ENCODE measurements at regions not wholly inside any gene's neighbourhood (a gene's known extent, or its start where the extent isn't known, plus 50 kb on each side); places are given as distances from the start of the nearest gene placed in this dataset.

GRCh38 chr13:30559274-30559673, 58.4 kb upstream of the USPL1 start:
- TF ChIP-seq CTCF (conservative IDR thresholded peaks at IDR 0.05): no peak
- DNase-seq: no peak
- WGBS (ENCODE audit: extremely low coverage, insufficient read length, low lambda C conversion rate): no CpG with 5 or more reads among the region's 4 CpGs
- Histone ChIP-seq H3K27me3 (ENCODE audit: insufficient read depth, low read length) (no peaks in the 10 kb centered on the region), H2BK12ac (ENCODE audit: insufficient read length, low read depth, low read length) (no peak overlapping the region), H4K5ac (ENCODE audit: insufficient read length, low read depth, low read length) (no peak overlapping the region), H4K91ac (ENCODE audit: insufficient read length, low read depth, low read length) (no peak overlapping the region), H3K18ac (ENCODE audit: insufficient read length, low read depth, low read length) (no peak overlapping the region), H4K20me1 (ENCODE audit: control insufficient read depth, insufficient read depth, insufficient read length) (no peaks in the 10 kb centered on the region), H2BK15ac (ENCODE audit: low read depth, low read length) (no peak overlapping the region), H3K27ac (ENCODE audit: insufficient read length, low read depth, low read length) (no peak overlapping the region), H3K4ac (ENCODE audit: low read depth, low read length) (no peak overlapping the region), H3K4me1 (ENCODE audit: insufficient read depth, low read length) (no peaks in the 10 kb centered on the region), H3K79me1 (ENCODE audit: insufficient read depth, low read depth, low read length, poor library complexity, severe bottlenecking) (no peaks in the 10 kb centered on the region), H3K56ac (ENCODE audit: insufficient read length, low read depth, low read length) (no peak overlapping the region), H3K79me2 (ENCODE audit: insufficient read depth, low read length) (no peaks in the 10 kb centered on the region), H2AK5ac (ENCODE audit: insufficient read length, low read length) (no peak overlapping the region), H2BK120ac (ENCODE audit: low read depth, low read length, poor library complexity, severe bottlenecking) (no peak overlapping the region), H3K23ac (ENCODE audit: insufficient read length, low read depth, low read length) (no peak overlapping the region), H3K4me2 (ENCODE audit: insufficient read depth, insufficient read length, low read length) (no peak overlapping the region), H2AFZ (ENCODE audit: low read length) (no peak overlapping the region), H2BK20ac (ENCODE audit: low read depth, low read length, poor library complexity, severe bottlenecking) (no peak overlapping the region), H3K23me2 (ENCODE audit: insufficient read length, low read depth, low read length, poor library complexity, severe bottlenecking) (no peaks in the 10 kb centered on the region), H3T11ph (ENCODE audit: low read length) (no peak overlapping the region), H3K9ac (ENCODE audit: extremely low read depth, insufficient read length, low read length) (no peak overlapping the region), H2BK5ac (ENCODE audit: insufficient read length, low read length) (no peak overlapping the region), H3K14ac (ENCODE audit: insufficient read depth, low read length) (no peak overlapping the region), H4K8ac (replicated peaks; ENCODE audit: insufficient read length, low read depth, low read length) (no peak overlapping the region), H3K9me3 (ENCODE audit: control insufficient read depth, low read depth, low read length) (no peaks in the 10 kb centered on the region)
- H3K4me3 Mint-ChIP-seq: no peak overlapping the region
- H3K27ac Mint-ChIP-seq: no peak overlapping the region
- H3K36me3 Mint-ChIP-seq (ENCODE audit: insufficient read depth in 1 of 3, low read depth in 3 of 3): no peaks in the 10 kb centered on the region
- no peaks in the 10 kb centered on the region; the same call in 1 of the 2 replicates for H3K27me3 Mint-ChIP-seq (ENCODE audit: low read depth)
- 0 out of 4 replicates have a peak, but pooled peaks cover 3 to 4% of the 10 kb centered on the region in 2 experiments for H3K4me1 Mint-ChIP-seq
- no peaks in the 10 kb centered on the region for H3K9me3 Mint-ChIP-seq
